ENCODE measurements at regions not wholly inside any gene's neighbourhood (a gene's known extent, or its start where the extent isn't known, plus 50 kb on each side); places are given as distances from the start of the nearest gene placed in this dataset.

DNA sequence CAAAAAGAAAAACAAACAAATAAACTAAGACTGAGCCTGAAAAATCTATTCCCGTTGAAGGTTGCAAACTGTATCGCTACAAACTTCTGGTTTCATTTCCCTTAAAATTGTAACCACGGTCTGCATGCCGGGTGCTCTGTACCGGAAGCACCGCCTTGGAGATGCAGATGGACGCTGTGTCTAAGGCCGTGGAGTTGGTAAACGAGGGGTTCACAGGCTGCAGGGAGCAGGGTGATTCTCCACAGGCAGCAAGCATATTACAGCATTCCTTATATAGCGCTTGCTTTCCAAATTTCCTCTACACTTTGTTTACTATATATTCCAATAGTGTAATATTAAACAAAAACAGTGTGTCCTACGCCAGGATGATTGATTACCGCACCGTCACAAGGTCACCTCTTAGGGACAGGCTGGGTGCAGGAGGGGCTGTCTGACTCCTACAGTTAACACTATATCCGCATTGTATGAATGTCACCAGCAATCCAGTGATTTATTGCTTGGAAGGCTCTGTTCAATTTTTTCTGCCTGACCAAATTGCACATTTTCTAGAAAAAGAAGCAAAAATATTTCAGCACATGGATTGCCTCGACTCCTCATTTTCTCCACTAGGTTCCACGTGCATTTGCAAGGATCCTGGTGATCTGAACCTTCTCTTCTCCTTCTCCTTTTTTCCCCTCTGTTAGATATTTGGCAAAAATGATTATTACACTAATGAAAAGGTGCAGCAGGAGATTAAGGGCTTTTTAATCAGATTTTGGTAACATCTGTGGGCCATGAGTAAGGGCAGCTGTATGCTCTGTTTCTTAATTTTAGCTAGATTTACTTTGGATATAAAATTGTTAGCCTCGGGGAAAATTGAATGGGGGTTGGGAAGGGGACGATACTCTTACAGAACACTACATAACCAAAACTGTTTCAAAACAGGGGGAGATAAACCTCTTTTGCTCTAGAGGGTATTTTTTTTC, 325.8 kb upstream of the MGMT start:
- H2AFZ ChIP-seq = no peak overlapping the region
- H3K9me2 ChIP-seq (replicated peaks; ENCODE audit: insufficient read depth) = no peaks in the 10 kb centered on the region
- H3K36me3 ChIP-seq (replicated peaks; ENCODE audit: insufficient read depth, low read depth) = no peaks in the 10 kb centered on the region
- no peak overlapping the region for H3K27ac ChIP-seq
- H3K9me3 ChIP-seq (ENCODE audit: low read depth) = no peaks in the 10 kb centered on the region
- no peaks in the 10 kb centered on the region for H3K27me3 ChIP-seq
- H3K4me3 ChIP-seq = no peak overlapping the region
- no peak overlapping the region for H3K4me2 ChIP-seq
- TF ChIP-seq EZH2 (IDR thresholded peaks at IDR 0.05; ENCODE audit: borderline replicate concordance) (no peak), EZH2phosphoT487 (IDR thresholded peaks at IDR 0.05; ENCODE audit: low read depth, severe bottlenecking, unreplicated experiment) (no peak)
- TF ChIP-seq, protein P1, sequence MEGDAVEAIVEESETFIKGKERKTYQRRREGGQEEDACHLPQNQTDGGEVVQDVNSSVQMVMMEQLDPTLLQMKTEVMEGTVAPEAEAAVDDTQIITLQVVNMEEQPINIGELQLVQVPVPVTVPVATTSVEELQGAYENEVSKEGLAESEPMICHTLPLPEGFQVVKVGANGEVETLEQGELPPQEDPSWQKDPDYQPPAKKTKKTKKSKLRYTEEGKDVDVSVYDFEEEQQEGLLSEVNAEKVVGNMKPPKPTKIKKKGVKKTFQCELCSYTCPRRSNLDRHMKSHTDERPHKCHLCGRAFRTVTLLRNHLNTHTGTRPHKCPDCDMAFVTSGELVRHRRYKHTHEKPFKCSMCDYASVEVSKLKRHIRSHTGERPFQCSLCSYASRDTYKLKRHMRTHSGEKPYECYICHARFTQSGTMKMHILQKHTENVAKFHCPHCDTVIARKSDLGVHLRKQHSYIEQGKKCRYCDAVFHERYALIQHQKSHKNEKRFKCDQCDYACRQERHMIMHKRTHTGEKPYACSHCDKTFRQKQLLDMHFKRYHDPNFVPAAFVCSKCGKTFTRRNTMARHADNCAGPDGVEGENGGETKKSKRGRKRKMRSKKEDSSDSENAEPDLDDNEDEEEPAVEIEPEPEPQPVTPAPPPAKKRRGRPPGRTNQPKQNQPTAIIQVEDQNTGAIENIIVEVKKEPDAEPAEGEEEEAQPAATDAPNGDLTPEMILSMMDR (IDR thresholded peaks at IDR 0.05; ENCODE audit: poor library complexity) = no peak
- WGBS (ENCODE audit: low lambda C conversion rate, missing lambda C conversion rate) = 79% methylated on average over 18 of the region's 18 CpGs
- H4K20me1 ChIP-seq (ENCODE audit: insufficient read depth, poor library complexity, severe bottlenecking) = no peaks in the 10 kb centered on the region
- H3K4me1 ChIP-seq (ENCODE audit: insufficient read depth) = no peaks in the 10 kb centered on the region
- no peaks in the 10 kb centered on the region for H3K79me2 ChIP-seq
- no peak for DNase-seq (ENCODE audit: low spot score)

DNA sequence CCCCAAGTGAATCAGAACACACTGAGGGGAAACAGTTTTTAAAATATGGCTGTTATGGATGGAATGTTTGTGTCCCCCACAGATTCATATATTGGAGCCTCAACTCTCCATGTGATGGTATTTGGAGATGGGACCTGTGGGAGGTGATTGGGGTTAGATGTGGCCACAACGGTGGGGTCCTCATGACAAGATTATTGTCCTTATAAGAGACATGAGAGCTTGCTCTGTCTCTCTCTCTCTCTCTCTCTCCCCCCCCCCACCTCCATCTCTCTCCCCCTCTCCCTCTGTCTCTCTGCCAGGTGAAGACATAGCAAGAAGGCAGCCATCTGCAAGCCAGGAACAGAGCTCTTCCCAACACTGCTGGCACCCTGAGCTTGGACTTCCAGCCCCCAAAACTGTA, 315.8 kb upstream of the MGMT start:
- H3K27me3 ChIP-seq = no peaks in the 10 kb centered on the region
- H3K9me2 ChIP-seq (replicated peaks; ENCODE audit: insufficient read depth) = no peaks in the 10 kb centered on the region
- H3K36me3 ChIP-seq (replicated peaks; ENCODE audit: insufficient read depth, low read depth) = no peaks in the 10 kb centered on the region
- no peak for DNase-seq (ENCODE audit: low spot score)
- no peaks in the 10 kb centered on the region for H3K79me2 ChIP-seq
- no peaks in the 10 kb centered on the region for H3K4me1 ChIP-seq (ENCODE audit: insufficient read depth)
- no peaks in the 10 kb centered on the region for H4K20me1 ChIP-seq (ENCODE audit: insufficient read depth, poor library complexity, severe bottlenecking)
- H3K27ac ChIP-seq = no peak overlapping the region
- H3K9me3 ChIP-seq (ENCODE audit: low read depth) = no peaks in the 10 kb centered on the region
- TF ChIP-seq EZH2phosphoT487 (IDR thresholded peaks at IDR 0.05; ENCODE audit: low read depth, severe bottlenecking, unreplicated experiment) (no peak), EZH2 (IDR thresholded peaks at IDR 0.05; ENCODE audit: borderline replicate concordance) (no peak)
- TF ChIP-seq, protein P1 (IDR thresholded peaks at IDR 0.05; ENCODE audit: poor library complexity) = no peak
- H2AFZ ChIP-seq = no peak overlapping the region
- H3K4me2 ChIP-seq = no peak overlapping the region
- 83% methylated on average over 1 of the region's 1 CpG for WGBS (ENCODE audit: low lambda C conversion rate, missing lambda C conversion rate)
- H3K4me3 ChIP-seq = no peak overlapping the region

- 52% methylated on average over 2 of the region's 2 CpGs for WGBS (ENCODE audit: low lambda C conversion rate, missing lambda C conversion rate)
- TF ChIP-seq, protein P1 (IDR thresholded peaks at IDR 0.05; ENCODE audit: poor library complexity) = no peak
- TF ChIP-seq EZH2 (IDR thresholded peaks at IDR 0.05; ENCODE audit: borderline replicate concordance) = no peak
- TF ChIP-seq EZH2phosphoT487 (IDR thresholded peaks at IDR 0.05; ENCODE audit: low read depth, severe bottlenecking, unreplicated experiment) = no peak
- no peak overlapping the region for H3K4me2 ChIP-seq
These were observed 310.6 kb upstream of the MGMT start for GRCh38 chr10:129156406-129156805.

More at GRCh38 chr10:129156406-129156805, 310.6 kb upstream of the MGMT start:
- H3K4me1 ChIP-seq (ENCODE audit: insufficient read depth) = no peaks in the 10 kb centered on the region
- H3K9me3 ChIP-seq (ENCODE audit: low read depth) = no peaks in the 10 kb centered on the region
- no peaks in the 10 kb centered on the region for H3K27me3 ChIP-seq
- no peak overlapping the region for H3K27ac ChIP-seq
- no peaks in the 10 kb centered on the region for H3K36me3 ChIP-seq (replicated peaks; ENCODE audit: insufficient read depth, low read depth)
- H3K9me2 ChIP-seq (replicated peaks; ENCODE audit: insufficient read depth) = no peaks in the 10 kb centered on the region
- no peak overlapping the region for H3K4me3 ChIP-seq
- H4K20me1 ChIP-seq (ENCODE audit: insufficient read depth, poor library complexity, severe bottlenecking) = no peaks in the 10 kb centered on the region
- no peaks in the 10 kb centered on the region for H3K79me2 ChIP-seq
- peak; percentile 11 for DNase-seq (ENCODE audit: low spot score)
- no peak overlapping the region for H2AFZ ChIP-seq
